ENCODE measurements at regions not wholly inside any gene's neighbourhood (a gene's known extent, or its start where the extent isn't known, plus 50 kb on each side); places are given as distances from the start of the nearest gene placed in this dataset.

DNA sequence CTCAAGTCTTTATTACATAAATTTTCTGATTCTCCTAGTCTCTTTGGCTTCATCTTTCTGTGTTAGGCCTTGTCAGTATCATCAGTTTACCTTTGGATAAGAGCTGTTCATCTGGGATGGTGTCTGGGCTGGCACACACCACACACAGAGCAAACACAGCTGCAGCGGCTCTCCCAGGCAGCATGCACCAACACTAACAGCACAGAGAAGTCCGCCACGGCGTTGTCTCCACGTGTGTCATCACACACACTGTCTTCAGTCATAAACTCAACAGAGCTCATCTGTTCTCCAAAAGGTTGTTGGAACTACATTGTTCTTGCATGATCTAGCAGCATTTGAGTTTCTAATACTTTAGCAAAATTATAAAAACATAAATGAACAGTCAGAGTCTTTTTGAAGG lies 851.9 kb upstream of the FRG1 start:
- Histone ChIP-seq H3K4me2 (ENCODE audit: extremely low read depth, insufficient read depth, low read length) (no peak overlapping the region), H3K79me2 (ENCODE audit: control insufficient read depth, insufficient read depth, low read length) (no peaks in the 10 kb centered on the region), H3K36me3 (ENCODE audit: control insufficient read depth, insufficient read depth, low read length) (no peaks in the 10 kb centered on the region), H3K9me3 (ENCODE audit: control insufficient read depth, insufficient read depth, low read depth, low read length) (no peaks in the 10 kb centered on the region), H3K27me3 (ENCODE audit: control insufficient read depth, insufficient read depth, low read length) (no peaks in the 10 kb centered on the region), H3K4me1 (ENCODE audit: control insufficient read depth, extremely low read depth, insufficient read depth, low read length) (no peaks in the 10 kb centered on the region), H2AFZ (ENCODE audit: low read length) (no peak overlapping the region), H3K9ac (ENCODE audit: insufficient read depth, low read length) (no peak overlapping the region), H4K20me1 (ENCODE audit: control insufficient read depth, extremely low read depth, insufficient read depth, low read length) (no peaks in the 10 kb centered on the region), H3K4me3 (replicated peaks in 1 of 4; ENCODE audit: control extremely low read depth in 1 of 4, insufficient read depth in 1 of 4, low read depth in 3 of 4, low read length in 4 of 4) (no peak overlapping the region), H3K27ac (ENCODE audit: insufficient read depth, low read length) (no peak overlapping the region)
- TF ChIP-seq, protein P1, sequence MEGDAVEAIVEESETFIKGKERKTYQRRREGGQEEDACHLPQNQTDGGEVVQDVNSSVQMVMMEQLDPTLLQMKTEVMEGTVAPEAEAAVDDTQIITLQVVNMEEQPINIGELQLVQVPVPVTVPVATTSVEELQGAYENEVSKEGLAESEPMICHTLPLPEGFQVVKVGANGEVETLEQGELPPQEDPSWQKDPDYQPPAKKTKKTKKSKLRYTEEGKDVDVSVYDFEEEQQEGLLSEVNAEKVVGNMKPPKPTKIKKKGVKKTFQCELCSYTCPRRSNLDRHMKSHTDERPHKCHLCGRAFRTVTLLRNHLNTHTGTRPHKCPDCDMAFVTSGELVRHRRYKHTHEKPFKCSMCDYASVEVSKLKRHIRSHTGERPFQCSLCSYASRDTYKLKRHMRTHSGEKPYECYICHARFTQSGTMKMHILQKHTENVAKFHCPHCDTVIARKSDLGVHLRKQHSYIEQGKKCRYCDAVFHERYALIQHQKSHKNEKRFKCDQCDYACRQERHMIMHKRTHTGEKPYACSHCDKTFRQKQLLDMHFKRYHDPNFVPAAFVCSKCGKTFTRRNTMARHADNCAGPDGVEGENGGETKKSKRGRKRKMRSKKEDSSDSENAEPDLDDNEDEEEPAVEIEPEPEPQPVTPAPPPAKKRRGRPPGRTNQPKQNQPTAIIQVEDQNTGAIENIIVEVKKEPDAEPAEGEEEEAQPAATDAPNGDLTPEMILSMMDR (conservative IDR thresholded peaks at IDR 0.05 in 1 of 2, IDR thresholded peaks at IDR 0.05 in 1 of 2; ENCODE audit: low read depth in 1 of 2, low read length in 2 of 2): no peak
- TF ChIP-seq EZH2 (IDR thresholded peaks at IDR 0.05; ENCODE audit: low read length, missing control alignments): no peak
- DNase-seq (ENCODE audit: low read depth in 2 of 2): peak in 1 of 2 donors; percentile 6

DNA sequence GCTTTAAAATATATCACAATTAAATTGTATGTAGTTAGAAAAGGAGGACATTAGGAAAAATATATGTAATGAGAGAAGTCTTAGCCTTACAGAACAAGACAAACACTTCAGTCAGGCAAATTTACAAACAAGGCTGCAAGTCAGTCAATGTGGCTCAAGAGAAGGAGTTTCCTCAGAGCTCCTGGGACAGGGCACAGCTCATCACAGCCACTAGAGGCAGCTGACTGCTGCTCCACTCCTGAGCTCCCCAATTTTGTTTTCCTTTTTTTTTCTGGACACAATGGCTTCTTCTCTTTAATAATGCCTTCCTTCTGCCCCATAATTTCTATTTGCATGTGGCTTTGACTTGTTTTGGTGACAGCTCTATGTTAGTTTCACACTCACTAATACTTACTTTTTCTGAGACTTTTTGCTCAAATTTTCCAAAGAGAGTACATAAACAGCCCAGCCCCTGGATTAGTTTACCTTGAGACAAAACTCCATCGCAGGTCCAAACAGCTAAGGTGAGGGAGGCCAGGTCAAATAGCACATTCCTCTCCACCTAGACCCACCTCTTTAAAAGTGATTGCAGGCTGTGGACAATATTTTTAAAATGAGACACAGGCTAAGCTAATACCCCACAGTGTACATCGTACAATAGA lies 850.4 kb upstream of the FRG1 start:
- H2AFZ ChIP-seq (ENCODE audit: low read length): no peak overlapping the region
- H3K4me2 ChIP-seq (ENCODE audit: extremely low read depth, insufficient read depth, low read length): no peak overlapping the region
- DNase-seq (ENCODE audit: low read depth in 2 of 2): peak in 1 of 2 donors; percentile 36
- no peaks in the 10 kb centered on the region for H3K9me3 ChIP-seq (ENCODE audit: control insufficient read depth, insufficient read depth, low read depth, low read length)
- H3K4me1 ChIP-seq (ENCODE audit: control insufficient read depth, extremely low read depth, insufficient read depth, low read length): no peaks in the 10 kb centered on the region
- H3K79me2 ChIP-seq (ENCODE audit: control insufficient read depth, insufficient read depth, low read length): no peaks in the 10 kb centered on the region
- H3K36me3 ChIP-seq (ENCODE audit: control insufficient read depth, insufficient read depth, low read length): no peaks in the 10 kb centered on the region
- no peaks in the 10 kb centered on the region for H4K20me1 ChIP-seq (ENCODE audit: control insufficient read depth, extremely low read depth, insufficient read depth, low read length)
- H3K4me3 ChIP-seq (replicated peaks in 1 of 4; ENCODE audit: control extremely low read depth in 1 of 4, insufficient read depth in 1 of 4, low read depth in 3 of 4, low read length in 4 of 4): no peak overlapping the region
- H3K9ac ChIP-seq (ENCODE audit: insufficient read depth, low read length): no peak overlapping the region
- H3K27ac ChIP-seq (ENCODE audit: insufficient read depth, low read length): no peak overlapping the region
- no peak for TF ChIP-seq EZH2 (IDR thresholded peaks at IDR 0.05; ENCODE audit: low read length, missing control alignments)
- TF ChIP-seq, protein P1 (conservative IDR thresholded peaks at IDR 0.05 in 1 of 2, IDR thresholded peaks at IDR 0.05 in 1 of 2; ENCODE audit: low read depth in 1 of 2, low read length in 2 of 2): peak; percentile 55 to 74
- no peaks in the 10 kb centered on the region for H3K27me3 ChIP-seq (ENCODE audit: control insufficient read depth, insufficient read depth, low read length)

DNA sequence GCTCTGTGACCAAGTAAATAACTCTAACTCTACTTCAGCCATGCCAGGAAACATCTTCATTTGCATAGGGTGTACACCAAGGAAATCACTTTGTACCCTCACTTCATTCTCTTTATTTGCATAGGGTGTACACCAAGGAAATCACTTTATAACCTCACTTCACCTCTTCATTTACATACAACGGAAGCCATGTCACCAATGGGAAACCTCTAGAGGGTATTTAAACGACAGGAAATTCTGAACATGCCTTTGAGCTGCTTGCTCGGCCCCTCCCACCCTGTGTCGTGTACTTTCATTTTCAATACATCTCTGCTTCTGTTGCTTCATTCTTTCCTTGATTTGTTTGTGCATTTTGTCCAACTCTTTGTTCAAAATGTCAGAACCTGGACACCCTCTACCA lies 848.1 kb upstream of the FRG1 start:
- no peak overlapping the region for H3K9ac ChIP-seq (ENCODE audit: insufficient read depth, low read length)
- H4K20me1 ChIP-seq (ENCODE audit: control insufficient read depth, extremely low read depth, insufficient read depth, low read length): no peaks in the 10 kb centered on the region
- peak overlapping the region; percentile 81 for H2AFZ ChIP-seq (ENCODE audit: low read length)
- peak overlapping the region; percentile 41 for H3K27ac ChIP-seq (ENCODE audit: insufficient read depth, low read length)
- H3K4me2 ChIP-seq (ENCODE audit: extremely low read depth, insufficient read depth, low read length): peak overlapping the region; percentile 62
- H3K9me3 ChIP-seq (ENCODE audit: control insufficient read depth, insufficient read depth, low read depth, low read length): no peaks in the 10 kb centered on the region
- H3K79me2 ChIP-seq (ENCODE audit: control insufficient read depth, insufficient read depth, low read length): no peaks in the 10 kb centered on the region
- H3K4me1 ChIP-seq (ENCODE audit: control insufficient read depth, extremely low read depth, insufficient read depth, low read length): no peaks in the 10 kb centered on the region
- TF ChIP-seq, protein P1 (conservative IDR thresholded peaks at IDR 0.05 in 1 of 2, IDR thresholded peaks at IDR 0.05 in 1 of 2; ENCODE audit: low read depth in 1 of 2, low read length in 2 of 2): no peak
- TF ChIP-seq EZH2 (IDR thresholded peaks at IDR 0.05; ENCODE audit: low read length, missing control alignments): no peak
- H3K36me3 ChIP-seq (ENCODE audit: control insufficient read depth, insufficient read depth, low read length): no peaks in the 10 kb centered on the region
- H3K27me3 ChIP-seq (ENCODE audit: control insufficient read depth, insufficient read depth, low read length): no peaks in the 10 kb centered on the region
- peak in 1 of 2 donors; percentile 30 for DNase-seq (ENCODE audit: low read depth in 2 of 2)
- H3K4me3 ChIP-seq (replicated peaks in 1 of 4; ENCODE audit: control extremely low read depth in 1 of 4, insufficient read depth in 1 of 4, low read depth in 3 of 4, low read length in 4 of 4): peak overlapping the region in 2 of 4 experiments; percentile 7 to 19

Data from fibroblast of lung (primary cell).